NCI-H2107 (cell line): ENCODE measurements at regions not wholly inside any gene's neighbourhood (a gene's known extent, or its start where the extent isn't known, plus 50 kb on each side); places are given as distances from the start of the nearest gene placed in this dataset.
"Not testable (repeated sequence)": the region's sequence is repeated elsewhere in the genome, so short reads cannot be mapped to it uniquely, and the experiment has no call there.

Experiments
- DNase-seq: peaks from one replicate; lab custom pipeline; 2025; lab: John Stamatoyannopoulos, UW

DNA sequence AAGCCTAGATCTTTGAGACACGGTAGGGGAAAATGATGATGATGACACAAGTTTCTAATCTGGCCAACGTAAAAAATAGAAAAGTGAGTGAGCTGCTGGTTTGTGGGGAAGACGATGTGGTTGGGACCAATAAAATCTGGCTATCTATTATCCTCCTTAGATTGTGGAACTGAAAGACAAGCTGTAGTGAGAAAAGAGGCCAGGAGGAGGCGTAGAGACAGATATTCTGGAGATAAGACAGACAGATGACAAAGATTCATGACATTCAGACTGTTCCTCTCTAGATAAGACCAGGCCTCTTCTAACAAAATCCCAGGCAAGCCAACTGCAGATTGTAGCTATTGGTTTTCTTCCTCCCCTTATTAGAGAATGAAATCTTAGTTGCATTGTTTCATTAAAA, 376.3 kb upstream of the UBE2E3 start:
- no peak for DNase-seq

- no peak for DNase-seq
Observed at GRCh38 chr2:180601016-180601415, 379.4 kb upstream of the UBE2E3 start.

GRCh38 chr2:180599804-180600203, 380.6 kb upstream of the UBE2E3 start:
- DNase-seq: no peak

DNA sequence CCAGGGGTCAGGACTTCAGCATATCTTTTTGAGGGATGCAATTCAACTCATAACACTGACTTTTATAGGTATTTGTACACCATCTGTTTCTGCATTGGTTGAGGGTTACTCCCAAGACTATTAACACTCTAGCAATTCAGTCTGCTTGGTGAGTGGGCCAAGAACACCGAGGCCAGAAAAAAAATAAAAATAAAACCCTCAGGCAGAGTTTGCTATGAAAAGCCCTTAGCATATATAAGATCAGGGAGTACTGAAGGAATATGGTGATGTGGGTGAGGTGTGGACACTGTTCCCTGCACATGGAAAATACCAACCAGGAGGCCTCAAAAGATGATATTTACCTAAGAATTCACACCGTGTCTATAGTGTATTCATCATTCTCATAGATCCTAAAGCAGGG, 383.2 kb upstream of the UBE2E3 start:
- no peak for DNase-seq

DNA sequence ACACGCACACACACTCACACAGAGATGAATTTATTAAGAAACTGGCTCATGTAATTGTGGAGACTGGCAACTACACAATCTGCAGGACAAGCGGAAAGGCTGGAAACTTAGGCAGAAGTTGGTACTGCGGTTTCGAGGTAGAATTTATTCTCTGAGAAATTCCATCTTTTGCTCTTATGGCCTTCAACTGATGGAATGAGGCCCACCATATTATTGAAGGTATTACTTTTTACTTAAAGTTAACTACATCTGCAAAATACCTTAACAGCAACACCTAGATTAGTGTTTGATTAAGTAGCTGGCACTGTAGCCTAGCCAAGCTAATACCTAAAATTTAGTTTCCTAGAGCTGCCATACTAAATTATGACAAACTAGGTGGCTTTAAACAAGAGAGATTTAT, 384.0 kb upstream of the UBE2E3 start:
- DNase-seq: no peak

- no peak for DNase-seq
Observed at GRCh38 chr2:180591947-180592346, 388.5 kb upstream of the UBE2E3 start.

GRCh38 chr2:180591093-180591781, 389.2 kb upstream of the UBE2E3 start:
- DNase-seq: not testable (repeated sequence)

GRCh38 chr2:180583441-180584140, 396.8 kb upstream of the UBE2E3 start:
- DNase-seq: no peak

- no peak for DNase-seq
Observed at GRCh38 chr2:180579388-180579787, 401.0 kb upstream of the UBE2E3 start.

- no peak for DNase-seq
Observed at GRCh38 chr2:180578441-180578840, 402.0 kb upstream of the UBE2E3 start.

DNA sequence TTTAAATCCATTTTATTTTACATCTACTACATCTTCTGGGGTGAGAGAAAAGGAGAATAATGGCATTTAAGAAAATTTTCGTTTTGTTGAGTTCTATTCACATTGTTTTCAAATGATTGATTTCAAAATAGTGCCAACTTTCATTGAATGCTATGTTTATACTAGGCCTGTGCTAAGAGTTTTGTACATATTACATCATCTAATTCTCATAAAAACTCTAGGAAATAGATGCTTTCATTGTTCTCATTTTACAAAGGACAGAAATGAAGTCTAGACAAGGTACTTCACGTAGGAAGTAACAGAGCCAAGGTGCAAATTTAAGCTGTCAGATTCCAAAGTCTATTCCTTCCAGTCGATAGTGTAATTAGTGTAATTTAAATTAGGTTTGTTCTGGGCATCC, 402.8 kb upstream of the UBE2E3 start:
- no peak for DNase-seq

DNA sequence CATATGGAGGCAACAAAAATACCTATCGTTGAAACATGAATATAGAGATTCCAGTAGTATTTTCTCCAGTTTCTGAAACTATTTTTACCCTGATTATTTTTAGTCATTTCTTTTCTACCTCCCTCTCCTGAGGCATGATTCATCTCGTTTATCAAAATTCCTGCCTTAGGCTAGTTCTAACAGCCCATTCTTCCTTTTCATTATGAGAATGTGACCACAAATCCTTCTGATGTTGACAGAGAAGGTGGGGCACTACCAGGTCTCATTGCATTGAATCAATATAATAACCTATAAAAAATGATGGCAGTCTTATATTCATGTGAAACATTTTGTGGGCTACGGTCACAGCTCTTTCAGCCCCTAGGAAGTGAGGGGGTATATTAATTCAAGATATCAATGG, 406.5 kb upstream of the UBE2E3 start:
- no peak for DNase-seq

- no peak for DNase-seq
Observed at GRCh38 chr2:180572346-180572745, 408.1 kb upstream of the UBE2E3 start.

DNA sequence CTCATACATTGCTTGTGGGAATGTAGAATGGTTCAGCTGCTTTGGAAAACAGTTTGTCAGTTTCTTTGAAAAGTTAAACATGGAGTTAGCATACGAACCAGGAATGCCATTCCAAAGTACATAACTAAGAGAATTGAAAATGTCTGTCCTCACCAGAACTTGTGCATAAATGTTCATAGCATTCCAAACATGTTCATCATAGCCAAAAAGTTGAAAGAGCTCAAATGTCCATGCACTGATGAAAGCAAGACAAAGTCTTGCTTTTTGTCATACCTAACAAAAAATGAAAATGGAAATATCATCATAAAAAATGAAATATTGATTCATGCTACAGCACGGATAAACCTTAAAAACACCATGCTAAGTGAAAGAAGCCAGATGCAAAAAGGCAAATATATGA, 408.8 kb upstream of the UBE2E3 start:
- no peak for DNase-seq

GRCh38 chr2:180570864-180571263, 409.5 kb upstream of the UBE2E3 start:
- DNase-seq: no peak

DNA sequence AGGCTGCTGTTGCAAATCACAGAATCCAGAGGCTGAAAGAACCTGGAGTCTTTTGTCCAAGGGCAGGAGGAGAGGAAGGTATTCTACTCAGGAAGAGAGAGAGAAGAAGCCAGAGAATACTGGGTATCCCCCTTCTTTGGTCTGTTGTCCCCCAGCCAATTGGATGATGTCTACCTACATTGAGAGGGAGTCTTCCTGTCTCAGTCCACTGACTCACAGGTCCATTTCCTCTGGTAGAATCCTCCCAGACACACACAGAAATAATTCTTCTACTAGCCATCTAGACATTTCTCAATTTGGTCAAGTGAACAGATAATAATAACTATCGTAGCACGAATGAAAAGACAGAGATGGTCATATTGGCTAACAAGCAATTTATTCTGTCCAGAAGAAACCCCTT, 416.4 kb upstream of the UBE2E3 start:
- DNase-seq: no peak

DNA sequence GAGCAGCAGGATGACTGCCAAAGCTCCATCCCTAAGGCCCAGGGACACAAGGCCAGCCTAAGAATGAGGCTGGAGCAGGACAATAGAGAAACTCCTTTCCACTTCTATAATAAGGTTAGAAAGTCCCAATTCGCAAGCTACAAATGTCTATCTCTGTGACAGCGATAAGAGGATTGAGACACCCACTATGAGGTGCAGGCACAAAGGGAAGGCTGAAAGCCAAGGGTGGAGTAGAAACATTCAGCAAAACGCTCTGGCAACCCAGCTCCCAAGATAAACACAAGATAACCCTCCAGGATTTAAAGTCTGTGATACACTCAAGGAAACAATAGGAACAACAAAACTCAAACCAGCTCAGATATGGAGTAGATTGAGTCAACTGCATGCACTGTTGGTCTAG, 418.0 kb upstream of the UBE2E3 start:
- no peak for DNase-seq

GRCh38 chr2:180559771-180560170, 420.6 kb upstream of the UBE2E3 start:
- DNase-seq: no peak

- no peak for DNase-seq
Observed at GRCh38 chr2:180559038-180559437, 421.4 kb upstream of the UBE2E3 start.

DNA sequence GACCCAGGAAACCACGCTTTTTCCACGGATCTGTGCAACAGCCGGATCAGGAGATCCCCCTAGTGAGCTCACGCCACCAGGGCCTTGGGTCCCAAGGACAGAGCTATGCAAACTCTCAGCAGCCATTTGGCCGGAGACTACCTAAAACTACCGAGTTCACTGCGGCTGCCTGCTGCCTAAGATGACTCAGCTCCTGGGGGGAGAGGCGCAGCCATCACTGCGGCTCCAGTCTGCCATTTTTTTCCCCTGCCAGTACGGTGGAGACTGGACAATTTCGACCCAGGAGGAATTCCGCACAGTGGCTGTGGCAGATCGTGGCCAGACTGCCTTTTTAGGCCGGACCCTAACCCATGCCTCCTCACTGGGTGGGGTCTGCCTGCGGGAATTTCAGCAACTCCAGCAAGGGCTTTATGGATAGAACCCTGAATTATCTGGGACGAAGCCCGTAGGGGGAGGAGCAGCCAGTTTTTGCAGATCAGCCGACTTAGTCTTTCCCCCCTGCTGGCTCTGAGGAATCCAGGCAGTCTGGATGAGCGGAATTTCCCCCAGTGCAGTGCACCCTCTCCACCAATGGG, 424.9 kb upstream of the UBE2E3 start:
- DNase-seq: no peak

- no peak for DNase-seq
Observed at GRCh38 chr2:180554330-180554729, 426.1 kb upstream of the UBE2E3 start.

DNA sequence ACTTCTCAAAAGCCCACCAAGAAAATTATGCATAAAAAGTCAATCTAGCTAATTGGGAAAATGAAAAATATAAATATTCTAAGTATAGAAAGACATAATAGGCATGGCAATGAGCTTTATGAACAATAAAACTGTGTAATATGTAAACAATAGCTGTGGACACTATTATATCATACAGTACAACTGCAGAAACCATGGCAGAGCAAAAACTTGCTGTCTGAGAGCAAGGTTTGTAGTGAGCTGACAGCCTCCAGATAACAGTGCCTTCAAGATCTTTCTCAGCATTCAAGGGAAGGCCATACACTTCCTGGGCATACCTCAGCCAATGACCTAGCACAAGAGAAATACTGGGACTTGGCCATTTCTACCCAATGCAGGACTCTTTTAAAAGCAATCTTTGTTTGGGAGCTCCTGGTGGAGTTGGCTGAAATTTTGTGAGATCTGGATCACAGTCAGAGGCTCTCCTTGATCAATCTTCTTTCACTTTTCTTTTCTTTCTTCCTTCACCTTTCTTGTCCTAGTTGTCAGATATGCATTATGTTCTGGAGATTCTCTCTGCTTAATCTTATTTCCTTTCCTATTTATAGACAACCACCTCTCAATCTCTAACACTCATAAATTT, 427.2 kb upstream of the UBE2E3 start:
- no peak for DNase-seq

- no peak for DNase-seq
Observed at GRCh38 chr2:180542511-180542910, 437.9 kb upstream of the UBE2E3 start.
